A549 (cell line): ENCODE measurements at regions not wholly inside any gene's neighbourhood (a gene's known extent, or its start where the extent isn't known, plus 50 kb on each side); places are given as distances from the start of the nearest gene placed in this dataset.

Experiments
- CEBPB ChIP-seq, 2 experiments: fragments of >200 bp in 1 of 2; sonication (Bioruptor Twin) in 1 of 2; formaldehyde crosslinking in 1 of 2; IDR thresholded peaks; 2 replicates each; pipeline ENCODE4 v1.6.1; 2012 to 2016
- EP300 ChIP-seq, 2 experiments: fragments of >200 bp; sonication (Bioruptor Twin); formaldehyde crosslinking; IDR thresholded peaks; 2 replicates in 1 of 2; 3 replicates in 1 of 2; pipeline ENCODE4 v1.6.1; 2016 to 2017
- POLR2A ChIP-seq: IDR thresholded peaks from 2 replicates; pipeline ENCODE4 v1.6.1; 2012; ENCODE audit warnings: mild to moderate bottlenecking, low read length
- RAD21 ChIP-seq, 2 experiments: fragments of >200 bp in 1 of 2; sonication (Bioruptor Twin) in 1 of 2; formaldehyde crosslinking in 1 of 2; IDR thresholded peaks in 1 of 2; conservative IDR thresholded peaks in 1 of 2; 2 replicates in 1 of 2; 3 replicates in 1 of 2; pipeline ENCODE4 v1.6.1; 2012 to 2018; ENCODE audit warnings: inconsistent platforms in 1 of 2
- RARB ChIP-seq: fragments of 250-450 bp; sonication (Bioruptor Pico); IDR thresholded peaks from 2 replicates; pipeline ENCODE4 v1.8.0; 2021; ENCODE audit warnings: mild to moderate bottlenecking, moderate library complexity
- REST ChIP-seq: fragments of 200-600 bp; sonication (generic); IDR thresholded peaks from 2 replicates; pipeline ENCODE4 v1.6.1; 2016; ENCODE audit warnings: antibody characterized with exemption, mild to moderate bottlenecking, moderate library complexity
- TFCP2L1 ChIP-seq: fragments of 250-450 bp; sonication (Bioruptor Pico); IDR thresholded peaks from 2 replicates; pipeline ENCODE4 v1.5.0; 2021; ENCODE audit warnings: mild to moderate bottlenecking
- ZSCAN20 ChIP-seq: fragments of 250-450 bp; sonication (Bioruptor Pico); IDR thresholded peaks from 2 replicates; pipeline ENCODE4 v1.8.0; 2022; ENCODE audit warnings: mild to moderate bottlenecking, moderate library complexity
- TF ChIP-seq, protein P1 (sequence below): fragments of >200 bp; sonication (Bioruptor Twin); formaldehyde crosslinking; IDR thresholded peaks from 3 replicates; pipeline ENCODE4 v1.5.1; 2016
- TF ChIP-seq, protein P2 (sequence below): IDR thresholded peaks from 2 replicates; pipeline ENCODE4 v1.6.1; 2012
- TF ChIP-seq, protein P3 (sequence below): fragments of 450-650 bp; IDR thresholded peaks from 2 replicates; pipeline ENCODE4 v1.6.1; 2014; ENCODE audit warnings: antibody characterized with exemption

DNA sequence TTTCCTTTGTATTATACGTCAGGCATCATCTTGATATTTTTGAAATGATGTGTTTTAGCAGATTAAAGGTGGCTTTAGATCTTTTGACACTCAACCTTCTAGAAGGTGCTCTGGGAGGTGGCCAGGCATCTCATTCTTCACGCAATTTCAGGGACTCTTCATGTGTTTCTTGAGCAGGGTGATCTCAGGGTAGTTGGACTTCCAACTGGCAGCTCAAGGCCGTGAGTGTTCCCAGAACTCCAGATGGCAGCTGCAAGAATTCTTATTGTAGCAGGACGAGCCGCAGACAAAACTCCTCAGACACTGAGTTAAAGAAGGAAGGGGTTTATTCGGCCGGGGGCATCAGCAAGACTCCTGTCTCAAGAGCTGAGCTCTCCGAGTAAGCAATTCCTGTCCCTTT lies 82.5 kb upstream of the UBAC2 start:
- TF ChIP-seq, protein P1, sequence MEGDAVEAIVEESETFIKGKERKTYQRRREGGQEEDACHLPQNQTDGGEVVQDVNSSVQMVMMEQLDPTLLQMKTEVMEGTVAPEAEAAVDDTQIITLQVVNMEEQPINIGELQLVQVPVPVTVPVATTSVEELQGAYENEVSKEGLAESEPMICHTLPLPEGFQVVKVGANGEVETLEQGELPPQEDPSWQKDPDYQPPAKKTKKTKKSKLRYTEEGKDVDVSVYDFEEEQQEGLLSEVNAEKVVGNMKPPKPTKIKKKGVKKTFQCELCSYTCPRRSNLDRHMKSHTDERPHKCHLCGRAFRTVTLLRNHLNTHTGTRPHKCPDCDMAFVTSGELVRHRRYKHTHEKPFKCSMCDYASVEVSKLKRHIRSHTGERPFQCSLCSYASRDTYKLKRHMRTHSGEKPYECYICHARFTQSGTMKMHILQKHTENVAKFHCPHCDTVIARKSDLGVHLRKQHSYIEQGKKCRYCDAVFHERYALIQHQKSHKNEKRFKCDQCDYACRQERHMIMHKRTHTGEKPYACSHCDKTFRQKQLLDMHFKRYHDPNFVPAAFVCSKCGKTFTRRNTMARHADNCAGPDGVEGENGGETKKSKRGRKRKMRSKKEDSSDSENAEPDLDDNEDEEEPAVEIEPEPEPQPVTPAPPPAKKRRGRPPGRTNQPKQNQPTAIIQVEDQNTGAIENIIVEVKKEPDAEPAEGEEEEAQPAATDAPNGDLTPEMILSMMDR: no peak
- no peak for TF ChIP-seq POLR2A
- TF ChIP-seq, protein P2, sequence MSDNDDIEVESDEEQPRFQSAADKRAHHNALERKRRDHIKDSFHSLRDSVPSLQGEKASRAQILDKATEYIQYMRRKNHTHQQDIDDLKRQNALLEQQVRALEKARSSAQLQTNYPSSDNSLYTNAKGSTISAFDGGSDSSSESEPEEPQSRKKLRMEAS: no peak
- TF ChIP-seq EP300 (IDR thresholded peaks at IDR 0.05): no peak
- TF ChIP-seq RAD21 (conservative IDR thresholded peaks at IDR 0.05 in 1 of 2, IDR thresholded peaks at IDR 0.05 in 1 of 2): no peak
- TF ChIP-seq REST: no peak
- no peak for TF ChIP-seq TFCP2L1 (CRISPR knock-in tag)
- TF ChIP-seq, protein P3, sequence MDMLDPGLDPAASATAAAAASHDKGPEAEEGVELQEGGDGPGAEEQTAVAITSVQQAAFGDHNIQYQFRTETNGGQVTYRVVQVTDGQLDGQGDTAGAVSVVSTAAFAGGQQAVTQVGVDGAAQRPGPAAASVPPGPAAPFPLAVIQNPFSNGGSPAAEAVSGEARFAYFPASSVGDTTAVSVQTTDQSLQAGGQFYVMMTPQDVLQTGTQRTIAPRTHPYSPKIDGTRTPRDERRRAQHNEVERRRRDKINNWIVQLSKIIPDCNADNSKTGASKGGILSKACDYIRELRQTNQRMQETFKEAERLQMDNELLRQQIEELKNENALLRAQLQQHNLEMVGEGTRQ: no peak
- TF ChIP-seq CEBPB (IDR thresholded peaks at IDR 0.05): no peak
- no peak for TF ChIP-seq ZSCAN20 (CRISPR knock-in tag)
- no peak for TF ChIP-seq RARB
